HepG2 (cell line): ENCODE measurements at regions not wholly inside any gene's neighbourhood (a gene's known extent, or its start where the extent isn't known, plus 50 kb on each side); places are given as distances from the start of the nearest gene placed in this dataset.

Experiments used
- BHLHE40 ChIP-seq: IDR thresholded peaks from 2 replicates; pipeline ENCODE4 v1.6.1; 2011; ENCODE audit warnings: low read length, improper control_type of control experiment
- CEBPB ChIP-seq: IDR thresholded peaks from 2 replicates; pipeline ENCODE4 v1.6.1; 2011; ENCODE audit warnings: low read depth, low read length, improper control_type of control experiment, borderline replicate concordance
- CREB1 ChIP-seq, 2 experiments: fragments of 450-650 bp in 1 of 2; IDR thresholded peaks; 2 replicates each; pipeline ENCODE4 v1.6.1; 2016 to 2017; ENCODE audit warnings: control low read depth in 1 of 2, mild to moderate bottlenecking in 1 of 2, missing compliant biosample characterization in 1 of 2, missing genetic modification characterization in 1 of 2
- EZH2 ChIP-seq: conservative IDR thresholded peaks from 2 replicates; pipeline ENCODE4 v1.6.1; 2012; ENCODE audit warnings: mild to moderate bottlenecking, low read depth, low read length, moderate library complexity
- HDAC2 ChIP-seq: sonication (generic); formaldehyde crosslinking; IDR thresholded peaks from 2 replicates; pipeline ENCODE4 v1.4.0; 2020; ENCODE audit warnings: missing genetic modification reagents
- POLR2A ChIP-seq, 2 experiments: IDR thresholded peaks; 2 replicates each; pipeline ENCODE4 v1.6.1; 2011; ENCODE audit warnings: low read depth in 2 of 2, low read length in 2 of 2, mild to moderate bottlenecking in 1 of 2, moderate library complexity in 1 of 2; ENCODE audit not compliant: insufficient read depth in 1 of 2
- ZEB1 ChIP-seq: IDR thresholded peaks from 2 replicates; pipeline ENCODE4 v1.6.1; 2012; ENCODE audit warnings: mild to moderate bottlenecking, low read depth, inconsistent platforms; ENCODE audit not compliant: insufficient replicate concordance
- ZNF121 ChIP-seq: sonication (generic); formaldehyde crosslinking; IDR thresholded peaks from 2 replicates; pipeline ENCODE4 v1.5.0; 2020; ENCODE audit warnings: mild to moderate bottlenecking, missing genetic modification reagents
- ZNF24 ChIP-seq: fragments of 450-650 bp; IDR thresholded peaks from 2 replicates; pipeline ENCODE4 v1.6.1; 2017; ENCODE audit warnings: antibody characterized with exemption, mild to moderate bottlenecking
- TF ChIP-seq, protein P1 (sequence below): sonication (generic); formaldehyde crosslinking; IDR thresholded peaks from 2 replicates; pipeline ENCODE4 v1.8.0; 2022; ENCODE audit warnings: missing genetic modification reagents, mild to moderate bottlenecking, borderline replicate concordance
- TF ChIP-seq, protein P2 (sequence below): IDR thresholded peaks from 2 replicates; pipeline ENCODE4 v1.6.1; 2012; ENCODE audit warnings: inconsistent platforms

DNA sequence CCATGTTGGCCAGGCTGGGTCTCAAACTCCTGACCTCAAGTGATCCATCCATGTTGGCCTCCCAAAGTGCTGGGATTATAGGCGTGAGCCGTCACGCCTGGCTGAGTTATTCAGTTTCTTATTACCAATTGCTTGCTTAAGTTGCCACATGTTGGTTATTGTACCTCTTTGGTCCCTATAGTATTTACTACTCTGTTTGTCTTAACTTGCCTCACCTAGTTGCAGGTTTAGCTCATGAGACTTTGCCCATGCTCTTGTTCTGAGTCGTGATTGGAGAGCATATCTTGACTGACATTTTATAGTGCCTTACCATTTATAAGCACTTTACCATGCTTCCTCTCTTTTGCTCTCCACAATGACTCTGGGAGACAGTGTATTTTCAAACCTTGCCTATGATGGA, 134.2 kb upstream of the HDGFL1 start:
- TF ChIP-seq ZNF24, result no peak
- no peak for TF ChIP-seq BHLHE40
- no peak for TF ChIP-seq ZNF121 (CRISPR knock-in tag)
- TF ChIP-seq POLR2A (IDR thresholded peaks at IDR 0.05; ENCODE audit: insufficient read depth in 1 of 2, low read depth in 2 of 2, low read length in 2 of 2), result no peak
- no peak for TF ChIP-seq ZEB1
- TF ChIP-seq HDAC2 (CRISPR knock-in tag), result no peak
- TF ChIP-seq, protein P1, sequence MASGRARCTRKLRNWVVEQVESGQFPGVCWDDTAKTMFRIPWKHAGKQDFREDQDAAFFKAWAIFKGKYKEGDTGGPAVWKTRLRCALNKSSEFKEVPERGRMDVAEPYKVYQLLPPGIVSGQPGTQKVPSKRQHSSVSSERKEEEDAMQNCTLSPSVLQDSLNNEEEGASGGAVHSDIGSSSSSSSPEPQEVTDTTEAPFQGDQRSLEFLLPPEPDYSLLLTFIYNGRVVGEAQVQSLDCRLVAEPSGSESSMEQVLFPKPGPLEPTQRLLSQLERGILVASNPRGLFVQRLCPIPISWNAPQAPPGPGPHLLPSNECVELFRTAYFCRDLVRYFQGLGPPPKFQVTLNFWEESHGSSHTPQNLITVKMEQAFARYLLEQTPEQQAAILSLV (CRISPR knock-in tag), result no peak
- TF ChIP-seq CEBPB, result no peak
- no peak for TF ChIP-seq CREB1 (IDR thresholded peaks at IDR 0.05)
- no peak for TF ChIP-seq CREB1 (CRISPR knock-in tag; IDR thresholded peaks at IDR 0.05)
- no peak for TF ChIP-seq EZH2
- TF ChIP-seq, protein P2, sequence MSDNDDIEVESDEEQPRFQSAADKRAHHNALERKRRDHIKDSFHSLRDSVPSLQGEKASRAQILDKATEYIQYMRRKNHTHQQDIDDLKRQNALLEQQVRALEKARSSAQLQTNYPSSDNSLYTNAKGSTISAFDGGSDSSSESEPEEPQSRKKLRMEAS, result no peak
